H9 (cell line): ENCODE measurements at regions not wholly inside any gene's neighbourhood (a gene's known extent, or its start where the extent isn't known, plus 50 kb on each side); places are given as distances from the start of the nearest gene placed in this dataset.

Experiments
- DNase-seq: peaks from one replicate; pipeline ENCODE4 v3.0.0-alpha.2; 2017
- H2AFZ ChIP-seq: one replicate; pipeline ENCODE4 v1.6.1; 2013; ENCODE audit warnings: mild to moderate bottlenecking, low read length, control low read depth, moderate library complexity
- H2AK5ac ChIP-seq: 2 replicates; pipeline ENCODE4 v1.6.1; 2013; ENCODE audit warnings: low read length, control low read depth, mixed read lengths; ENCODE audit not compliant: insufficient read length
- H2BK120ac ChIP-seq: one replicate; pipeline ENCODE4 v1.6.1; 2013; ENCODE audit warnings: low read depth, mild to moderate bottlenecking, low read length, control low read depth, inconsistent platforms; ENCODE audit not compliant: poor library complexity, severe bottlenecking
- H2BK12ac ChIP-seq: 2 replicates; pipeline ENCODE4 v1.6.1; 2013; ENCODE audit warnings: low read length, control low read depth, mixed read lengths, low read depth; ENCODE audit not compliant: insufficient read length
- H2BK15ac ChIP-seq: 2 replicates; pipeline ENCODE4 v1.6.1; 2013; ENCODE audit warnings: low read depth, low read length, control low read depth
- H2BK20ac ChIP-seq: one replicate; pipeline ENCODE4 v1.6.1; 2013; ENCODE audit warnings: low read depth, mild to moderate bottlenecking, low read length, control low read depth, inconsistent platforms; ENCODE audit not compliant: poor library complexity, severe bottlenecking
- H2BK5ac ChIP-seq: 2 replicates; pipeline ENCODE4 v1.6.1; 2013; ENCODE audit warnings: low read length, control low read depth, mixed read lengths; ENCODE audit not compliant: insufficient read length
- H3K14ac ChIP-seq: 2 replicates; pipeline ENCODE4 v1.6.1; 2013; ENCODE audit warnings: low read length, control low read depth; ENCODE audit not compliant: insufficient read depth
- H3K18ac ChIP-seq: 2 replicates; pipeline ENCODE4 v1.6.1; 2013; ENCODE audit warnings: low read depth, mild to moderate bottlenecking, mixed read lengths, low read length, control low read depth; ENCODE audit not compliant: insufficient read length
- H3K23ac ChIP-seq: 2 replicates; pipeline ENCODE4 v1.6.1; 2013; ENCODE audit warnings: low read length, control low read depth, mixed read lengths, low read depth; ENCODE audit not compliant: insufficient read length
- H3K23me2 ChIP-seq: 2 replicates; pipeline ENCODE4 v1.6.1; 2013; ENCODE audit warnings: low read depth, mild to moderate bottlenecking, mixed read lengths, low read length, control low read depth; ENCODE audit not compliant: insufficient read length, poor library complexity, severe bottlenecking
- H3K27ac ChIP-seq: 2 replicates; pipeline ENCODE4 v1.5.1; 2013; ENCODE audit warnings: low read length, control low read depth, mixed read lengths, low read depth; ENCODE audit not compliant: insufficient read length
- H3K27me3 ChIP-seq: 2 replicates; pipeline ENCODE4 v1.6.1; 2013; ENCODE audit warnings: low read length, control low read depth, inconsistent platforms; ENCODE audit not compliant: insufficient read depth
- H3K4ac ChIP-seq: 2 replicates; pipeline ENCODE4 v1.6.1; 2013; ENCODE audit warnings: low read depth, mild to moderate bottlenecking, control low read depth, inconsistent platforms, low read length, moderate library complexity
- H3K4me1 ChIP-seq: 2 replicates; pipeline ENCODE4 v1.6.1; 2013; ENCODE audit warnings: low read length, control low read depth, inconsistent platforms; ENCODE audit not compliant: insufficient read depth
- H3K4me2 ChIP-seq: 2 replicates; pipeline ENCODE4 v1.6.1; 2013; ENCODE audit warnings: low read length, control low read depth, mixed read lengths; ENCODE audit not compliant: insufficient read length, insufficient read depth
- H3K56ac ChIP-seq: 2 replicates; pipeline ENCODE4 v1.6.1; 2013; ENCODE audit warnings: low read depth, mild to moderate bottlenecking, mixed read lengths, low read length, control low read depth; ENCODE audit not compliant: insufficient read length
- H3K79me1 ChIP-seq: 2 replicates; pipeline ENCODE4 v1.6.1; 2013; ENCODE audit warnings: low read depth, mild to moderate bottlenecking, moderate library complexity, low read length, control low read depth, inconsistent platforms; ENCODE audit not compliant: insufficient read depth, poor library complexity, severe bottlenecking
- H3K79me2 ChIP-seq: 2 replicates; pipeline ENCODE4 v1.6.1; 2013; ENCODE audit warnings: low read length, control low read depth, inconsistent platforms; ENCODE audit not compliant: insufficient read depth
- H3K9ac ChIP-seq: 2 replicates; pipeline ENCODE4 v1.6.1; 2013; ENCODE audit warnings: low read length, control low read depth, mixed read lengths; ENCODE audit not compliant: insufficient read length; ENCODE audit errors: extremely low read depth
- H3K9me3 ChIP-seq: one replicate; pipeline ENCODE4 v1.6.1; 2013; ENCODE audit warnings: low read depth, low read length, inconsistent platforms; ENCODE audit not compliant: control insufficient read depth
- H3T11ph ChIP-seq: one replicate; pipeline ENCODE4 v1.6.1; 2013; ENCODE audit warnings: mild to moderate bottlenecking, low read length, control low read depth, inconsistent platforms
- H4K20me1 ChIP-seq: one replicate; pipeline ENCODE4 v1.6.1; 2013; ENCODE audit not compliant: control insufficient read depth, insufficient read length, insufficient read depth
- H4K5ac ChIP-seq: 2 replicates; pipeline ENCODE4 v1.6.1; 2013; ENCODE audit warnings: low read depth, mild to moderate bottlenecking, mixed read lengths, low read length, control low read depth; ENCODE audit not compliant: insufficient read length
- H4K8ac ChIP-seq: replicated peaks from 2 replicates; pipeline ENCODE4 v1.6.1; 2013; ENCODE audit warnings: low read length, control low read depth, mixed read lengths, low read depth; ENCODE audit not compliant: insufficient read length
- H4K91ac ChIP-seq: 2 replicates; pipeline ENCODE4 v1.6.1; 2013; ENCODE audit warnings: low read depth, mild to moderate bottlenecking, moderate library complexity, mixed read lengths, low read length, control low read depth; ENCODE audit not compliant: insufficient read length
- H3K27ac Mint-ChIP-seq, 3 experiments: 2 replicates in 2 of 3; 3 replicates in 1 of 3; pipeline ENCODE4 v1.8.0; 2020 to 2021; ENCODE audit warnings: mixed read lengths in 3 of 3, mild to moderate bottlenecking in 1 of 3, moderate library complexity in 1 of 3
- H3K27me3 Mint-ChIP-seq: 2 replicates; pipeline ENCODE4 v1.8.0; 2021; ENCODE audit warnings: low read depth, mild to moderate bottlenecking, moderate library complexity, mixed read lengths
- H3K36me3 Mint-ChIP-seq, 3 experiments: 2 replicates in 2 of 3; 3 replicates in 1 of 3; pipeline ENCODE4 v1.8.0; 2020 to 2021; ENCODE audit warnings: low read depth in 3 of 3, mixed read lengths in 3 of 3; ENCODE audit not compliant: insufficient read depth in 1 of 3
- H3K4me1 Mint-ChIP-seq, 2 experiments: 2 replicates each; pipeline ENCODE4 v1.8.0; 2020; ENCODE audit warnings: mixed read lengths in 2 of 2
- H3K4me3 Mint-ChIP-seq, 2 experiments: 2 replicates in 1 of 2; 3 replicates in 1 of 2; pipeline ENCODE4 v1.8.0; 2020 to 2021; ENCODE audit warnings: mild to moderate bottlenecking in 2 of 2, mixed read lengths in 2 of 2, moderate library complexity in 1 of 2
- H3K9me3 Mint-ChIP-seq, 2 experiments: 2 replicates in 1 of 2; 3 replicates in 1 of 2; pipeline ENCODE4 v1.8.0; 2020; ENCODE audit warnings: mild to moderate bottlenecking in 2 of 2, mixed read lengths in 2 of 2, moderate library complexity in 1 of 2
- WGBS: extraction: QIAGEN DNeasy Blood & Tissue Kit; methylation state at CpG from one replicate; pipeline ENCODE4 v1.1.7; 2013; ENCODE audit warnings: missing lambda C conversion rate, low lambda C conversion rate, mixed read lengths; ENCODE audit not compliant: insufficient read length; ENCODE audit errors: extremely low coverage; 5-methylcytosine and 5-hydroxymethylcytosine counted together
- TF ChIP-seq, protein P1 (sequence below): fragments of 200-600 bp; sonication (generic); conservative IDR thresholded peaks from 3 replicates; pipeline ENCODE4 v1.8.0; 2021; ENCODE audit warnings: antibody characterized with exemption, mild to moderate bottlenecking

DNA sequence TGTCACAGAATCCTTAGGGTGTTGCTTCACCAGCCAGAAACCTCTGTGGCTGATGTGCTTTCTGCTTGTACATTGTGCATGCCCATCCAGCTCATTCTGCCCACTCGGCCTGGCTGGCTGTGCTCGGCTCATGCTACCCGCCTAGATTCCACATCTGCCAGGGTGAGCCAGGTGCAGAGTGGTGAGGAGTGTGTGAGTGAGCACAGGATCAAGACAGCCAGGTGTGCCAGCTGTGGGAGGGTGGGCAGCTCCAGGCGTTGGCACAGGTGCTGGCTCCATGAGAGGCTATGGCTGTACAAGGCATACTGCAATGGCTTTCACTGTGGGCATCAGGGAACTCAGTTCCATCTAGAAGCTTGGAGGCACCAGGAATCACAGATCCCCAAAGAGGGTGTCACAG lies 1321.8 kb upstream of the CRIM1 start:
- no peak overlapping the region for H3K56ac ChIP-seq
- no peaks in the 10 kb centered on the region for H3K79me1 ChIP-seq
- TF ChIP-seq, protein P1, sequence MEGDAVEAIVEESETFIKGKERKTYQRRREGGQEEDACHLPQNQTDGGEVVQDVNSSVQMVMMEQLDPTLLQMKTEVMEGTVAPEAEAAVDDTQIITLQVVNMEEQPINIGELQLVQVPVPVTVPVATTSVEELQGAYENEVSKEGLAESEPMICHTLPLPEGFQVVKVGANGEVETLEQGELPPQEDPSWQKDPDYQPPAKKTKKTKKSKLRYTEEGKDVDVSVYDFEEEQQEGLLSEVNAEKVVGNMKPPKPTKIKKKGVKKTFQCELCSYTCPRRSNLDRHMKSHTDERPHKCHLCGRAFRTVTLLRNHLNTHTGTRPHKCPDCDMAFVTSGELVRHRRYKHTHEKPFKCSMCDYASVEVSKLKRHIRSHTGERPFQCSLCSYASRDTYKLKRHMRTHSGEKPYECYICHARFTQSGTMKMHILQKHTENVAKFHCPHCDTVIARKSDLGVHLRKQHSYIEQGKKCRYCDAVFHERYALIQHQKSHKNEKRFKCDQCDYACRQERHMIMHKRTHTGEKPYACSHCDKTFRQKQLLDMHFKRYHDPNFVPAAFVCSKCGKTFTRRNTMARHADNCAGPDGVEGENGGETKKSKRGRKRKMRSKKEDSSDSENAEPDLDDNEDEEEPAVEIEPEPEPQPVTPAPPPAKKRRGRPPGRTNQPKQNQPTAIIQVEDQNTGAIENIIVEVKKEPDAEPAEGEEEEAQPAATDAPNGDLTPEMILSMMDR = no peak
- no peaks in the 10 kb centered on the region for H3K23me2 ChIP-seq
- H3K4me1 Mint-ChIP-seq = 0 out of 4 replicates have a peak, but pooled peaks cover 0 to 3% of the 10 kb centered on the region in 2 experiments
- no peak overlapping the region for H2BK5ac ChIP-seq
- H3K4ac ChIP-seq = no peak overlapping the region
- no peaks in the 10 kb centered on the region for H3K27me3 Mint-ChIP-seq
- no peak overlapping the region for H3T11ph ChIP-seq
- H3K27ac ChIP-seq = no peak overlapping the region
- no peaks in the 10 kb centered on the region for H3K27me3 ChIP-seq
- no peaks in the 10 kb centered on the region for H3K4me1 ChIP-seq
- 0 out of 7 replicates have a peak, but pooled peaks cover 0 to 5% (median 0%) of the 10 kb centered on the region in 3 experiments for H3K36me3 Mint-ChIP-seq
- peaks cover 0 to 12% of the 10 kb centered on the region in 2 experiments; a peak in 4 of 5 replicates for H3K9me3 Mint-ChIP-seq
- no peak overlapping the region for H3K27ac Mint-ChIP-seq
- H2BK15ac ChIP-seq = no peak overlapping the region
- no peak overlapping the region for H2BK120ac ChIP-seq
- no peak for DNase-seq
- H2BK12ac ChIP-seq = no peak overlapping the region
- no peak overlapping the region for H3K9ac ChIP-seq
- WGBS = no CpG with 5 or more reads among the region's 4 CpGs
- no peak overlapping the region for H4K5ac ChIP-seq
- no peak overlapping the region for H4K8ac ChIP-seq
- H3K18ac ChIP-seq = no peak overlapping the region
- H3K23ac ChIP-seq = no peak overlapping the region
- H2AK5ac ChIP-seq = no peak overlapping the region
- no peak overlapping the region for H3K4me2 ChIP-seq
- no peak overlapping the region for H4K91ac ChIP-seq
- no peak overlapping the region for H2AFZ ChIP-seq
- no peaks in the 10 kb centered on the region for H4K20me1 ChIP-seq
- H2BK20ac ChIP-seq = no peak overlapping the region
- H3K9me3 ChIP-seq = no peaks in the 10 kb centered on the region
- H3K14ac ChIP-seq = no peak overlapping the region; the same call in 1 of the 2 replicates
- H3K79me2 ChIP-seq = no peaks in the 10 kb centered on the region
- H3K4me3 Mint-ChIP-seq = no peak overlapping the region
